ENCODE measurements at regions not wholly inside any gene's neighbourhood (a gene's known extent, or its start where the extent isn't known, plus 50 kb on each side); places are given as distances from the start of the nearest gene placed in this dataset.

- no peak for TF ChIP-seq CTCF (IDR thresholded peaks at IDR 0.05)
- no peak for TF ChIP-seq POLR2AphosphoS5 (IDR thresholded peaks at IDR 0.05)
- no peak for TF ChIP-seq POLR2A (IDR thresholded peaks at IDR 0.05)
- no peaks in the 10 kb centered on the region for H3K9me3 ChIP-seq
- no peak overlapping the region for H3K4me3 ChIP-seq
- no peaks in the 10 kb centered on the region for H3K36me3 ChIP-seq
- H3K27me3 ChIP-seq = no peaks in the 10 kb centered on the region
- H3K4me1 ChIP-seq = no peaks in the 10 kb centered on the region
- no peak overlapping the region for H3K27ac ChIP-seq
- no peak for DNase-seq (ENCODE audit: low spot score in 2 of 2)
- intact Hi-C loops (cut with DNase I; ENCODE audit: low total_unique reads) = no loop called here
Observed at GRCh38 chr4:38456096-38456495, 207.9 kb upstream of the KLF3 start.

GRCh38 chr4:38461342-38461741, 202.7 kb upstream of the KLF3 start:
- intact Hi-C loops (cut with DNase I; ENCODE audit: low total_unique reads) = no loop called here
- DNase-seq (ENCODE audit: low spot score in 2 of 2) = no peak
- H3K9me3 ChIP-seq = no peaks in the 10 kb centered on the region
- H3K4me3 ChIP-seq = no peak overlapping the region
- H3K36me3 ChIP-seq = no peaks in the 10 kb centered on the region
- TF ChIP-seq CTCF (IDR thresholded peaks at IDR 0.05) (no peak), POLR2AphosphoS5 (IDR thresholded peaks at IDR 0.05) (no peak), POLR2A (IDR thresholded peaks at IDR 0.05) (no peak)
- H3K27me3 ChIP-seq = no peaks in the 10 kb centered on the region
- no peak overlapping the region for H3K27ac ChIP-seq
- no peaks in the 10 kb centered on the region for H3K4me1 ChIP-seq

DNA sequence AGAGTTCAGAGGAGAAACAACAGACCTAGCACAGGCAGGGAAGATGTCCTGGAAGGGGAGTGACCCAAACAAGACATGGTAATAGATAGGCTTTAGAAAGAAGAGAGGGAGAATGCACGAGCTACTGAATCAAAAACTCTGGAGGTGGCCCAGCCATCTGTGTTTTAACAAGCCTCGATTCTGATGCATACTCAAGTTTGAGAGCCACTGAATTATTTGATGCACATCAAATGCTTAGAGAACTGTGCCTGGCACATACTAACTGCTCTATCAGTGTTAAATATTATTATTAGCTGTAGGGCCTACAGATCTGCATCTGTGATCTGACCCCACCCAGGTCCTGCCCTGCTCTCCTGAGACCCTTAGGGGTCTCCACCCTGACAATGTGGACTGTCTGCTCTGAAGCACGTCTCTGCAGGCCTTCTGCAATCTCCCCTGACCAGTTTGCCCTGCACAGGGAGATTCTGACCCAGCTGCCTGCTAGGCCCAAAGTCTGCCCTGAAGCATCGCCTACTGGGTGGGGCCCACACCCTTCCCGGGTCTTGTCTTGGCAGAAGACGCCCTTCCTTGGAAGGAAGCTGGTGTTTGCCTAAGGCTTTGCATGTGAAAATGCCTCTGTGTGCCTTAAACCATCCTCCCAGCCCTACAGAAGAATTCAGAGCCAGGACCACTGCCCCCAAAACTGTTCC, 201.5 kb upstream of the KLF3 start:
- TF ChIP-seq CTCF (IDR thresholded peaks at IDR 0.05) (no peak), POLR2AphosphoS5 (IDR thresholded peaks at IDR 0.05) (no peak), POLR2A (IDR thresholded peaks at IDR 0.05) (no peak)
- no peak for DNase-seq (ENCODE audit: low spot score in 2 of 2)
- intact Hi-C loops (cut with DNase I; ENCODE audit: low total_unique reads) = no loop called here
- Histone ChIP-seq H3K4me1 (no peaks in the 10 kb centered on the region), H3K4me3 (no peak overlapping the region), H3K36me3 (no peaks in the 10 kb centered on the region), H3K27me3 (no peaks in the 10 kb centered on the region), H3K9me3 (no peaks in the 10 kb centered on the region), H3K27ac (no peak overlapping the region)

GRCh38 chr4:38463268-38463958, 200.6 kb upstream of the KLF3 start:
- Histone ChIP-seq H3K27me3 (no peaks in the 10 kb centered on the region), H3K9me3 (no peaks in the 10 kb centered on the region), H3K4me1 (no peaks in the 10 kb centered on the region), H3K36me3 (no peaks in the 10 kb centered on the region), H3K27ac (no peak overlapping the region), H3K4me3 (no peak overlapping the region)
- DNase-seq (ENCODE audit: low spot score in 2 of 2) = no peak
- intact Hi-C loops (cut with DNase I; ENCODE audit: low total_unique reads) = no loop called here
- TF ChIP-seq POLR2AphosphoS5 (IDR thresholded peaks at IDR 0.05) (no peak), CTCF (IDR thresholded peaks at IDR 0.05) (no peak), POLR2A (IDR thresholded peaks at IDR 0.05) (no peak)

DNA sequence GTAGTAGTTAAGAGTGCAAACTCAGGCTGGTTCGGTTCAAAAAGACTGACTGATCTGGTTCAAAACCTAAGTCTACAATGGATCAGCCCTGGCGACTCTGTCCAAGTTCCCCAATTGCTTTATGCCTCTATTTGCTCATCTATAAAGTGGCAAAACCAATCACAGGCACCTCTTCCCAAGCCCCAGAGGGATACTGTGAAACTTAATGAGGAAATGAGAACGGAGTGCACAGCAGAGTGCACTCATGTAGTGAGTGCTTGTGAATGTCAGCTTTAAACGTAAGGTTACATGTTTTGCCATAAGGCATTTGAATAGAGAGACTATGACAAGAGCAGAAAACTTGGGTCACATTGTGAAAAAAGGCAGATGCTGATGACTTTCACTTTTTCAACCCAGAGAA, 199.7 kb upstream of the KLF3 start:
- TF ChIP-seq POLR2AphosphoS5 (IDR thresholded peaks at IDR 0.05) (no peak), CTCF (IDR thresholded peaks at IDR 0.05) (no peak), POLR2A (IDR thresholded peaks at IDR 0.05) (no peak)
- Histone ChIP-seq H3K36me3 (no peaks in the 10 kb centered on the region), H3K27me3 (no peaks in the 10 kb centered on the region), H3K9me3 (no peaks in the 10 kb centered on the region), H3K4me1 (no peaks in the 10 kb centered on the region), H3K4me3 (no peak overlapping the region), H3K27ac (no peak overlapping the region)
- intact Hi-C loops (cut with DNase I; ENCODE audit: low total_unique reads) = no loop called here
- no peak for DNase-seq (ENCODE audit: low spot score in 2 of 2)

Data from breast epithelium (tissue), 4 donors.